Stomach (tissue), 8 donors: ENCODE measurements at regions not wholly inside any gene's neighbourhood (a gene's known extent, or its start where the extent isn't known, plus 50 kb on each side); places are given as distances from the start of the nearest gene placed in this dataset.

Source experiments
- DNase-seq, 2 donors: peaks; one replicate each; pipeline versions ENCODE4 v3.0.0 to v3.0.0-alpha.2; 2013 to 2019
- H3K27ac ChIP-seq, 5 donors: fragments of 200-600 bp in 4 of 5; sonication (generic) in 4 of 5; one replicate each; pipeline ENCODE4 v1.5.1; 2013 to 2019; ENCODE audit warnings: mild to moderate bottlenecking in 1 of 5, moderate library complexity in 1 of 5
- H3K27me3 ChIP-seq, 3 donors: fragments of 200-600 bp; sonication (generic); one replicate each; pipeline ENCODE4 v1.5.1; 2017 to 2019; ENCODE audit warnings: mixed run types in 1 of 3
- H3K36me3 ChIP-seq, 4 donors: fragments of 200-600 bp; sonication (generic); 1 replicate in 3 of 4; 2 replicates in 1 of 4; pipeline ENCODE4 v1.5.1; 2016 to 2019
- H3K4me1 ChIP-seq, 4 donors: fragments of 200-600 bp; sonication (generic); one replicate each; pipeline ENCODE4 v1.5.1; 2016 to 2019
- H3K4me3 ChIP-seq, 4 donors: fragments of 200-600 bp; sonication (generic) in 3 of 4; one replicate each; pipeline ENCODE4 v1.5.1; 2016 to 2019; ENCODE audit warnings: mild to moderate bottlenecking in 1 of 4
- H3K9me3 ChIP-seq, 4 donors: fragments of 200-600 bp; sonication (generic); one replicate each; pipeline ENCODE4 v1.5.1; 2016 to 2019
- CTCF ChIP-seq, 7 experiments: fragments of 450-650 bp in 4 of 7; fragments of 200-600 bp in 3 of 7; sonication (generic) in 3 of 7; IDR thresholded peaks; one replicate each; pipeline ENCODE4 v1.5.1; 2016 to 2019; ENCODE audit warnings: antibody characterized with exemption in 7 of 7, control low read depth in 2 of 7, mild to moderate bottlenecking in 1 of 7
- EP300 ChIP-seq: sonication (generic); formaldehyde crosslinking; IDR thresholded peaks from one replicate; pipeline ENCODE4 v1.6.1; 2017; ENCODE audit warnings: antibody characterized with exemption
- POLR2A ChIP-seq, 4 donors: fragments of 450-650 bp; IDR thresholded peaks; one replicate each; pipeline ENCODE4 v1.6.1; 2016; ENCODE audit warnings: antibody characterized with exemption in 4 of 4, control low read depth in 2 of 4, mild to moderate bottlenecking in 1 of 4, moderate library complexity in 1 of 4
- POLR2AphosphoS5 ChIP-seq, 3 donors: sonication (generic); formaldehyde crosslinking; IDR thresholded peaks; one replicate each; pipeline ENCODE4 v1.6.1; 2016; ENCODE audit warnings: antibody characterized with exemption in 3 of 3
- WGBS, 5 donors: extraction: QIAGEN DNeasy Blood & Tissue Kit in 3 of 5; methylation state at CpG; one replicate each; pipeline versions ENCODE4 v1.1.5 to v1.1.7; 2013 to 2018; 5-methylcytosine and 5-hydroxymethylcytosine counted together
- intact Hi-C: fragments of 100-400 bp; cut with DNase I; formaldehyde crosslinking; loops from one replicate; pipeline ENCODE4 v1.15.1; 2023; ENCODE audit warnings: low total_unique reads
- donor health status: healthy with polysubstance abuse.
- donor health status: Bipolar disorder and iron deficiency.
- donor health status: healthy.

- H3K36me3 ChIP-seq: no peaks in the 10 kb centered on the region
- H3K9me3 ChIP-seq: no peaks in the 10 kb centered on the region
- DNase-seq: no peak
- H3K27me3 ChIP-seq: peaks cover 3 to 79% (median 33%) of the 10 kb centered on the region in 3 donors
- 17 to 30% (median 23%) methylated on average over 12 of the region's 12 CpGs for WGBS, 5 donors
- no peak overlapping the region for H3K27ac ChIP-seq
- H3K4me1 ChIP-seq: no peaks in the 10 kb centered on the region
- no peak for TF ChIP-seq POLR2AphosphoS5 (IDR thresholded peaks at IDR 0.05)
- no peak for TF ChIP-seq EP300
- no peak for TF ChIP-seq CTCF (IDR thresholded peaks at IDR 0.05)
- TF ChIP-seq POLR2A (IDR thresholded peaks at IDR 0.05): no peak
- intact Hi-C loops: no loop called here
- H3K4me3 ChIP-seq: no peak overlapping the region
Observed at GRCh38 chr16:86827521-86827920, 249.2 kb downstream of the FOXL1 start.

- H3K27ac ChIP-seq: no peak overlapping the region
- H3K27me3 ChIP-seq: peaks cover 3 to 72% (median 33%) of the 10 kb centered on the region in 3 donors
- TF ChIP-seq CTCF (IDR thresholded peaks at IDR 0.05) (no peak), EP300 (no peak), POLR2A (IDR thresholded peaks at IDR 0.05) (no peak), POLR2AphosphoS5 (IDR thresholded peaks at IDR 0.05) (no peak)
- no peaks in the 10 kb centered on the region for H3K9me3 ChIP-seq
- DNase-seq: no peak
- H3K4me1 ChIP-seq: no peaks in the 10 kb centered on the region
- H3K4me3 ChIP-seq: no peak overlapping the region
- H3K36me3 ChIP-seq: no peaks in the 10 kb centered on the region
- intact Hi-C loops: no loop called here
- WGBS, 5 donors: 81 to 84% (median 81%) methylated on average over 6 of the region's 6 CpGs
Observed at GRCh38 chr16:86828202-86828601, 249.9 kb downstream of the FOXL1 start.

GRCh38 chr16:86828653-86829052, 250.3 kb downstream of the FOXL1 start:
- no peak for DNase-seq
- Histone ChIP-seq H3K4me3 (no peak overlapping the region), H3K36me3 (no peaks in the 10 kb centered on the region), H3K27ac (no peak overlapping the region), H3K4me1 (no peaks in the 10 kb centered on the region), H3K27me3 (peaks cover 3 to 68% (median 33%) of the 10 kb centered on the region in 3 donors), H3K9me3 (no peaks in the 10 kb centered on the region)
- TF ChIP-seq POLR2A (IDR thresholded peaks at IDR 0.05) (no peak), EP300 (no peak), CTCF (IDR thresholded peaks at IDR 0.05) (no peak), POLR2AphosphoS5 (IDR thresholded peaks at IDR 0.05) (no peak)
- 75 to 84% (median 78%) methylated on average over 11 of the region's 11 CpGs for WGBS, 5 donors
- intact Hi-C loops: no loop called here

- WGBS, 5 donors: 69 to 88% (median 78%) methylated on average over 5 of the region's 5 CpGs
- Histone ChIP-seq H3K9me3 (no peaks in the 10 kb centered on the region), H3K27ac (no peak overlapping the region), H3K4me1 (no peaks in the 10 kb centered on the region), H3K36me3 (no peaks in the 10 kb centered on the region), H3K27me3 (peaks cover 0 to 48% (median 12%) of the 10 kb centered on the region in 3 donors), H3K4me3 (no peak overlapping the region)
- intact Hi-C loops: no loop called here
- no peak for DNase-seq
- TF ChIP-seq POLR2AphosphoS5 (IDR thresholded peaks at IDR 0.05) (no peak), POLR2A (IDR thresholded peaks at IDR 0.05) (no peak), EP300 (no peak), CTCF (IDR thresholded peaks at IDR 0.05) (no peak)
Observed at GRCh38 chr16:86831366-86831765, 253.0 kb downstream of the FOXL1 start.
